OCI-LY7 (cell line): ENCODE measurements at regions not wholly inside any gene's neighbourhood (a gene's known extent, or its start where the extent isn't known, plus 50 kb on each side); places are given as distances from the start of the nearest gene placed in this dataset.

Source experiments
- CTCF ChIP-seq: fragments of 200-600 bp; sonication (generic); conservative IDR thresholded peaks from 2 replicates; pipeline ENCODE4 v1.5.1; 2014; ENCODE audit warnings: mild to moderate bottlenecking, antibody characterized with exemption, low read length, moderate library complexity, mixed read lengths
- EZH2phosphoT487 ChIP-seq: fragments of 200-600 bp; sonication (generic); IDR thresholded peaks from 2 replicates; pipeline ENCODE4 v1.6.1; 2018; ENCODE audit warnings: low read depth, borderline replicate concordance, mild to moderate bottlenecking, mixed run types, antibody characterized with exemption, low read length, moderate library complexity, mixed read lengths

GRCh38 chr11:97471480-97471879, 1081.7 kb downstream of the JRKL start:
- TF ChIP-seq CTCF (no peak), EZH2phosphoT487 (no peak)
